ENCODE measurements at regions not wholly inside any gene's neighbourhood (a gene's known extent, or its start where the extent isn't known, plus 50 kb on each side); places are given as distances from the start of the nearest gene placed in this dataset.

- no peak for TF ChIP-seq ZNF274 (IDR thresholded peaks at IDR 0.05; ENCODE audit: low read depth, low read length)
- no peak for TF ChIP-seq SUZ12 (IDR thresholded peaks at IDR 0.05; ENCODE audit: extremely low read depth, insufficient read depth, insufficient read length)
- no peak for TF ChIP-seq YY1 (IDR thresholded peaks at IDR 0.05; ENCODE audit: insufficient read depth, insufficient read length)
Measured at GRCh38 chr16:35752012-35752772, 2292.8 kb downstream of the TP53TG3F start.

Measured in NT2/D1 (cell line).